ENCODE measurements at regions not wholly inside any gene's neighbourhood (a gene's known extent, or its start where the extent isn't known, plus 50 kb on each side); places are given as distances from the start of the nearest gene placed in this dataset.
"Not testable (repeated sequence)": the region's sequence is repeated elsewhere in the genome, so short reads cannot be mapped to it uniquely, and the experiment has no call there.

- H3K9me3 ChIP-seq = no peaks in the 10 kb centered on the region
- no peak overlapping the region for H3K9ac ChIP-seq
- H4K20me1 ChIP-seq = peaks cover 6% of the 10 kb centered on the region; the same call in 1 of the 2 replicates
- TF ChIP-seq Cebpa-rat (IDR thresholded peaks at IDR 0.05) = no peak
- H3K4me2 ChIP-seq = no peak overlapping the region
- H3K4me3 ChIP-seq = no peak overlapping the region
- peaks cover 92% of the 10 kb centered on the region for H3K27me3 ChIP-seq
- no peaks in the 10 kb centered on the region for H3K36me3 ChIP-seq
- no peak overlapping the region for H3K27ac ChIP-seq
- no peaks in the 10 kb centered on the region for H3K4me1 ChIP-seq
Observed at GRCh38 chrX:25112156-25112555, 96.4 kb upstream of the ARX start.

GRCh38 chrX:25108481-25108880 is 92.7 kb upstream of the ARX start:
- Histone ChIP-seq H3K27me3 (peaks cover 87% of the 10 kb centered on the region), H3K36me3 (no peaks in the 10 kb centered on the region), H3K9me3 (no peaks in the 10 kb centered on the region), H3K4me1 (no peaks in the 10 kb centered on the region), H3K4me2 (no peak overlapping the region), H3K27ac (no peak overlapping the region), H4K20me1 (peaks cover 6% of the 10 kb centered on the region; the same call in 1 of the 2 replicates), H3K9ac (no peak overlapping the region), H3K4me3 (no peak overlapping the region)
- TF ChIP-seq Cebpa-rat (IDR thresholded peaks at IDR 0.05) = no peak

- TF ChIP-seq Cebpa-rat (IDR thresholded peaks at IDR 0.05) = no peak
- no peaks in the 10 kb centered on the region for H4K20me1 ChIP-seq
- peaks cover 58% of the 10 kb centered on the region for H3K27me3 ChIP-seq
- H3K4me3 ChIP-seq = no peak overlapping the region
- no peaks in the 10 kb centered on the region for H3K36me3 ChIP-seq
- no peak overlapping the region for H3K9ac ChIP-seq
- no peak overlapping the region for H3K4me2 ChIP-seq
- no peaks in the 10 kb centered on the region for H3K4me1 ChIP-seq
- no peak overlapping the region for H3K27ac ChIP-seq
- no peaks in the 10 kb centered on the region for H3K9me3 ChIP-seq
Observed at GRCh38 chrX:25105221-25105620, 89.5 kb upstream of the ARX start.

GRCh38 chrX:25096522-25097045 is 80.8 kb upstream of the ARX start:
- H3K27me3 ChIP-seq = peaks cover 60% of the 10 kb centered on the region
- H4K20me1 ChIP-seq = no peaks in the 10 kb centered on the region
- H3K9ac ChIP-seq = no peak overlapping the region
- no peaks in the 10 kb centered on the region for H3K36me3 ChIP-seq
- no peak for TF ChIP-seq Cebpa-rat (IDR thresholded peaks at IDR 0.05)
- H3K4me2 ChIP-seq = no peak overlapping the region
- no peak overlapping the region for H3K4me3 ChIP-seq
- no peaks in the 10 kb centered on the region for H3K9me3 ChIP-seq
- no peak overlapping the region for H3K27ac ChIP-seq
- no peaks in the 10 kb centered on the region for H3K4me1 ChIP-seq

GRCh38 chrX:25091152-25091551 is 75.4 kb upstream of the ARX start:
- not testable (repeated sequence) for H3K4me1 ChIP-seq, H3K36me3 ChIP-seq, H3K9ac ChIP-seq, H4K20me1 ChIP-seq, H3K4me2 ChIP-seq, H3K4me3 ChIP-seq, H3K27ac ChIP-seq
- H3K27me3 ChIP-seq = peaks cover 39% of the 10 kb centered on the region
- peaks cover 14% of the 10 kb centered on the region; the same call in 1 of the 2 replicates for H3K9me3 ChIP-seq

GRCh38 chrX:25084446-25084845 is 68.7 kb upstream of the ARX start:
- Histone ChIP-seq H3K27me3 (peaks cover 56% of the 10 kb centered on the region), H3K4me3 (no peak overlapping the region), H3K4me1 (no peaks in the 10 kb centered on the region), H3K36me3 (no peaks in the 10 kb centered on the region), H3K9me3 (peaks cover 14% of the 10 kb centered on the region; the same call in 1 of the 2 replicates), H3K4me2 (no peak overlapping the region), H3K9ac (no peak overlapping the region), H3K27ac (no peak overlapping the region), H4K20me1 (no peaks in the 10 kb centered on the region)
- TF ChIP-seq Cebpa-rat (IDR thresholded peaks at IDR 0.05) = no peak

- H3K9ac ChIP-seq = no peak overlapping the region
Observed at GRCh38 chrX:25083661-25084060, 67.9 kb upstream of the ARX start.

GRCh38 chrX:25079020-25079419 is 63.3 kb upstream of the ARX start:
- Histone ChIP-seq H3K4me1 (no peaks in the 10 kb centered on the region), H3K9ac (no peak overlapping the region), H3K36me3 (no peaks in the 10 kb centered on the region), H3K27me3 (peaks cover 38% of the 10 kb centered on the region), H3K9me3 (no peaks in the 10 kb centered on the region), H3K27ac (no peak overlapping the region), H3K4me2 (no peak overlapping the region), H4K20me1 (no peaks in the 10 kb centered on the region), H3K4me3 (no peak overlapping the region)
- TF ChIP-seq Cebpa-rat (IDR thresholded peaks at IDR 0.05) = no peak

More at GRCh38 chrX:25083661-25084060, 67.9 kb upstream of the ARX start:
- Histone ChIP-seq H3K27ac (no peak overlapping the region), H3K9me3 (peaks cover 8% of the 10 kb centered on the region; the same call in 1 of the 2 replicates), H3K36me3 (no peaks in the 10 kb centered on the region), H3K27me3 (peaks cover 52% of the 10 kb centered on the region), H3K4me2 (no peak overlapping the region), H3K4me3 (no peak overlapping the region), H3K4me1 (no peaks in the 10 kb centered on the region), H4K20me1 (no peaks in the 10 kb centered on the region)
- no peak for TF ChIP-seq Cebpa-rat (IDR thresholded peaks at IDR 0.05)

GRCh38 chrX:25076941-25077500 is 61.3 kb upstream of the ARX start:
- Histone ChIP-seq H3K36me3 (no peaks in the 10 kb centered on the region), H3K4me2 (no peak overlapping the region)
- TF ChIP-seq Cebpa-rat (IDR thresholded peaks at IDR 0.05) = no peak

GRCh38 chrX:25072247-25072646 is 56.5 kb upstream of the ARX start:
- H4K20me1 ChIP-seq = no peaks in the 10 kb centered on the region
- H3K9ac ChIP-seq = no peak overlapping the region
- H3K27ac ChIP-seq = no peak overlapping the region
- H3K4me3 ChIP-seq = no peak overlapping the region
- no peak overlapping the region for H3K4me2 ChIP-seq
- H3K9me3 ChIP-seq = no peaks in the 10 kb centered on the region
- TF ChIP-seq Cebpa-rat (IDR thresholded peaks at IDR 0.05) = no peak
- no peaks in the 10 kb centered on the region for H3K4me1 ChIP-seq
- H3K27me3 ChIP-seq = peaks cover 47% of the 10 kb centered on the region
- no peaks in the 10 kb centered on the region for H3K36me3 ChIP-seq

More at GRCh38 chrX:25076941-25077500, 61.3 kb upstream of the ARX start:
- H3K4me1 ChIP-seq = no peaks in the 10 kb centered on the region
- no peaks in the 10 kb centered on the region for H3K9me3 ChIP-seq
- H3K27ac ChIP-seq = no peak overlapping the region
- peaks cover 28% of the 10 kb centered on the region for H3K27me3 ChIP-seq
- no peaks in the 10 kb centered on the region for H4K20me1 ChIP-seq
- H3K9ac ChIP-seq = no peak overlapping the region
- no peak overlapping the region for H3K4me3 ChIP-seq

- Histone ChIP-seq H3K9me3 (no peaks in the 10 kb centered on the region), H3K27ac (no peak overlapping the region)
- TF ChIP-seq Cebpa-rat (IDR thresholded peaks at IDR 0.05) = no peak
Observed at GRCh38 chrX:25070038-25070437, 54.3 kb upstream of the ARX start.

More at GRCh38 chrX:25070038-25070437, 54.3 kb upstream of the ARX start:
- H3K4me3 ChIP-seq = no peak overlapping the region
- H3K4me2 ChIP-seq = no peak overlapping the region
- H3K27me3 ChIP-seq = peaks cover 41% of the 10 kb centered on the region
- no peak overlapping the region for H3K9ac ChIP-seq
- no peaks in the 10 kb centered on the region for H3K36me3 ChIP-seq
- no peaks in the 10 kb centered on the region for H4K20me1 ChIP-seq
- H3K4me1 ChIP-seq = no peaks in the 10 kb centered on the region

Data from BLaER1 (cell line).